HG02623 (cell line): ENCODE measurements at regions not wholly inside any gene's neighbourhood (a gene's known extent, or its start where the extent isn't known, plus 50 kb on each side); places are given as distances from the start of the nearest gene placed in this dataset.
"Not testable (repeated sequence)": the region's sequence is repeated elsewhere in the genome, so short reads cannot be mapped to it uniquely, and the experiment has no call there.

Experiments
- ATAC-seq: cut with Tn5 transposase; IDR thresholded peaks from one replicate; pipeline ENCODE4 v1.9.1; 2021; ENCODE audit warnings: moderate library complexity; ENCODE audit not compliant: unreplicated experiment

DNA sequence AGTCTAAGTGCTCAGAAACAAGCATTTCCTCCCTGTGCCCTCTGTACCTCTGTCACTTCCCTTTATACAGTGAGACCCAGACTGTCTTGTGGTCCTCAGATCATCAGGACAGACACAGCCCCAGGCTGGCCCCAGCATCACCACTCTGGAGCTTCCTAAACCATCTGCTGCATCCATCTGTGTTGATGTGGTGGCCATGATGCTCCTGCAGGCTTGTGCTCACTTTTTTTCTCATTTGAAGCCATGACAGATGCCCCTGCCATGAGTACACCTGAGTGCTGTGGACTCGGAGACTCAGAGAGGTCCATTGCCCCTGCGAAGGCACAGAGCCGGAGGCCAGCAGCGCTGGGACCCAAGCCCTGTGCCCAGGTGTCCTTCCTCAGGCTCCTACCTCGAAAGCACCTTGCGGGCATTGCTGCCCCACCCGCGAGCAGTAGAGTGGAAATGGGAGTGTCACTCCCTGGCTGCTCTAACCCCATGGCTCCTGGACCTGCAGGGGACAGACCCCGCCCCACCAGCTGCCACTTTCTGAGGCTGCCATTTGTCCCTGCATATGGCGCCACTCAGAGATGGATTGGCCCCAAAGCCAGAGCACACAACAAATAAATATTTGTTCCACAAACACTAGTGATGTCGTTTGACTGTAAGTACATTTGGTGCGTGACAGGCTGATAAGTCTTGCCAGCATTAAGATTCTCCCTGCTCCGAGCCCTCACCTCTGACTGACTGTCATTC, 593.5 kb downstream of the TBC1D22A start:
- no peak for ATAC-seq

DNA sequence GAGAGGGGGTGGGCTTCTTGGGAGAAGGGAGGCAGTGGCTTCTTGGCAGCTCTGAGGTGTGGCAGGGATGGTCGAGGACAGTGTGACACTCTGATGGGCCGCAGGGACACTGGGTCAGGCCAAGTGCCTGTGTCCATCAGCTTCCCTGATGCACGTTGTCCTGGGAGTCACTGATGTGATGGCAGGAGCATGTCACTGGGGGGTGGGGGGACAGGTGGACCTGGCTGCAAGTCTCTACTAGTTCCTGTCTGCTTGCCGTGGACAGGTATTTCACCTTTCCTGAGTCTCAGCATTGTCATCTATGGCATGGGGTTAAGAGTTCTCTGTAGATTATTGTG, 592.9 kb downstream of the TBC1D22A start:
- no peak for ATAC-seq

DNA sequence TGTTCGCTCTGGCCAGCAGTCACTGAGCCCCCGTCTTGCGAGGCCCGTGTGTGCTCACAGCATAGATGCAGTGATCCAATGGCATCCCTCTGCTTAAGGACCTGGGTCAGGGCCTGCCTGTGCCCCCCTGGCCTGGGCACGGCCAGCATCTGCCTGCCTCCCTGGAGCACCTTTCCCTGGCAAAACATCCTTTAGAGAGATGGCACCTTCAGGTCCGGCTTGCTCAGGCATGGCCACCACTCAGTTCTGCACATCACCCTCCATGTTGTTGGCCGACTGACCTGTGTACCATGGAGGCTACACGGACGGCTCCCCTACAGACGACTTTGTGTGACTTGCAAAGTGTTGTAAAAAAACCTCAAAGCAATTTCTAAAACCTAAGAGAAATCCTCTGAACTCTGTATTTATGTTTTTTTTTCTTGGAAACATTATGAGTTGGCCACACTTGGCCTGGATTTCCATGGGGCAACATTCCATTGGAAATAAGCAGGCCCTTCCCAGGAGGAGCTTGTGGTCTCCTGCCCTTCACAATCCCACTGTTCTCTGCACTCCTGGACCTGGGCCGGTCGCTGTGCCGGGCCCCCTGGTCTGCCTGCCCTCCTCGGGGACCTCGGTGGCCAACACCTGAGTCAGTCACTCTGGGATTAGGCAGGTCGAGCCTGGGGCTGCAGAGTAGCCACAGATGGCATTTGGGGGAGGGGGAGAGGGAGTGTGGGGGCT, 592.4 kb downstream of the TBC1D22A start:
- ATAC-seq: no peak

DNA sequence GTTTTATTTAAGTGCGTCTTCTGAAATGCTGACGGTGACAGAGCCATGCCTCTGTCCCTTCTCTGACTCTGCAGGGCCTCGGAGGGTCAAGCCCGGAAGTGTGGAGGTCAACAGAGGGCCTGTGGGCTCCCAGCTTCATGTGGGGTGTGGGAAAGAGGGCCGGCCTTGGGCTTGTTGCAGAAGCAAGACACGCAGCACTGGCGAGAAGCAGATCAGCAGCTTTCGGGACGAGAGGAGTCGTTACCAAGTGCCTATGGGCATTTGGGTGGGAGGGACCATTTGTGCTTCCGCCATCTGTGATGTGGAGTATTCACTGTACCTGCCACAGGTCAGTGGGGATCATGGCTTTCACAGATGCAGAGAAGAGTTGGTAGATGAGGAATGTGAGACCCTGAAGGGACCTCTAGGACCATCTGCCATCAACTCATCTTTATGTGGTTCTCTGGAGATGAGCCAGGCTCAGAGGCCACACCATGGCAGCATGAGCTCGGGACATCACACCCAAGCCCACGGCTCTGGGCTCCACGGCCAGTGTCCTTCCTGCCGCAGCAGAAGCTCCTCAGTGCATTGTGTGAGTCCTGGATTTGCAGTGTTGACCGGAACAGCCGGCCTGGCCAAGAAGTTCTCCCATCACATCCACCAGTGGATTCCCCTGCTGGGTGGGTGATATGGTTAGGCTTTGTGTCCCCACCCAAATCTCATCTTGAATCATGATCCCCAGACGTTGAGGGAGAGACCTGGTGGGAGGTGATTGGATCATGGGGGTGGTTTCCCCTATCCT, 590.7 kb downstream of the TBC1D22A start:
- ATAC-seq: no peak

DNA sequence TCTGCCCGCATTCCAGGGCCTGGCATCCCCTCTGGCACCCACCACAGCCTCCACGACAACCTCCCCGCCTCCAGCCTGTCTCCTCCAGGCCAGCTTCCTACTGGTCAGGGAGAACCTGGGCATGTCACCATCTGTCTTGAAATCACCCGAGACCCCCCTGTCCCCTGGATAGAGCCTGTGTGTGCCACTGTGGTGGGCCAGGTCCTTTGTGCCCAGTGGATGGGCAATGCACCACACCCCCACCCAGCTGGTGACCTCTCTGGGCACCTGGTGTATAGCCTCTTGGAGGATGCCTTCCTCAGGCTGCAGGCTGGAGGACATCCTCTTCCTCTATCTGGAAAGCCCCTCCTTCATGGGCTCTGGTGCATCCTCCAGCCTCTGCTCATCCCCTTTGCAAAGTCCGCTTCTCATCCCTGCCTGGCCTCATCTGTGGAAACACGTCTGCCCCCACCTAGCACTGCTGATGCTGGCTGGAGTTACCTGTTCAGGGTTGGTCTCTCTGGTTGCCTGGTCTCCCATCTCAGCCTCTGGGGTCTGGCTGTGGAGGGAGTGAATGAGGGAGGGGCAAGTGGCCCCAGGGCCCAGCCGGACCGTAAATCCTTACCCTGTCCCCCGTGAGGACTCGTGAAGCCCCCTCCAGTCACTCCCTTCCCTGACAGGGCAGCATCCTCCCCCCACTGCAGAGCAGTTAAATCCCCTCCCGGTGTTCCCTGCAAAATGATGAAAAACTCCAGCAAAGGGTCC, 589.6 kb downstream of the TBC1D22A start:
- ATAC-seq: no peak

DNA sequence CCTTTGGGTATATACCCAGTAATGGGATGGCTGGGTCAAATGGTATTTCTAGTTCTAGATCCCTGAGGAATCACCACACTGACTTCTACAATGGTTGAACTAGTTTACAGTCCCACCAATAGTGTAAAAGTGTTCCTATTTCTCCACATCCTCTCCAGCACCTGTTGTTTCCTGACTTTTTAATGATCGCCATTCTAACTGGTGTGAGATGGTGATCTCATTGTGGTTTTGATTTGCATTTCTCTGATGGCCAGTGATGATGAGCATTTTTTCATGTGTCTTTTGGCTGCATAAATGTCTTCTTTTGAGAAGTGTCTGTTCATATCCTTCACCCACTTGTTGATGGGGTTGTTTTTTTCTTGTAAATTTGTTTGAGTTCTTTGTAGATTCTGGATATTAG, 583.8 kb downstream of the TBC1D22A start:
- not testable (repeated sequence) for ATAC-seq

DNA sequence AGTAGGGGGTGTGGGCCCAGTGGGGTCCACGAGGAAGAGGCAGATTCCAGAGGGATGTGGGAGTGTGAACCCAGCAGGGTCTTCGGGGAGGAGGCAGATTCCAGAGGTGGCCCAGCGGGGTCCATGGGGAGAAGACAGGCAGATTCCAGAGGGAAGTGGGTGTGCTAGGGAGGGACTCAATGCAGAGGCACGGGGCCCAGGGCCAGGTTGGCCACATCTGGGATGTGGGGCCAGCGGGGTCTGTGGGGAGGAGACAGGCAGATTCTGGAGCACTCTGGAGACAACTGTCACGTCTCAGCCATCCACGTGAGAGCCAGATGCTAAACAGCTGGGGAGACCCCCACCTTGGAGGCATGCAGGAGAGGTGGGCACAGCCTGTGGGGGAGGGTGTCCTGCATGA, 582.6 kb downstream of the TBC1D22A start:
- no peak for ATAC-seq

DNA sequence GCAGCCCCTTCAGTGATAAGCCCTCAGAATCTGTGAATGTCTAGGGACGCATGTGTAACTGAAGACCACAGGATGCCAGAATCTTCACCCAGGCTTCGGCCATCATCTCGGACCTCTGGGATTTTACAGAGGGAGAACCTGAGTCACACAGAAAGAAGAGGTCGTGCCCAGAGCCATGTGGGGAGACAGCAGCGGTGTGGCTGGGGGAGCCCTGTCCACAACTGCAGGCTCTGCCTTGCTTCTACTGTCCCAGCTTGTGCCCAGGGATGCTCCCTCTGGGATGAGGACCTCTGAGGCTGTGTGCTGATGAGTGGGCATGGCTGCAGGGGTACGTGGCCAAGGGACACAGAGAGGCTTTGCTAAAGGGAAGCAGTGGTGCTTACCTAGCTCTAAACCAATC, 582.0 kb downstream of the TBC1D22A start:
- no peak for ATAC-seq

DNA sequence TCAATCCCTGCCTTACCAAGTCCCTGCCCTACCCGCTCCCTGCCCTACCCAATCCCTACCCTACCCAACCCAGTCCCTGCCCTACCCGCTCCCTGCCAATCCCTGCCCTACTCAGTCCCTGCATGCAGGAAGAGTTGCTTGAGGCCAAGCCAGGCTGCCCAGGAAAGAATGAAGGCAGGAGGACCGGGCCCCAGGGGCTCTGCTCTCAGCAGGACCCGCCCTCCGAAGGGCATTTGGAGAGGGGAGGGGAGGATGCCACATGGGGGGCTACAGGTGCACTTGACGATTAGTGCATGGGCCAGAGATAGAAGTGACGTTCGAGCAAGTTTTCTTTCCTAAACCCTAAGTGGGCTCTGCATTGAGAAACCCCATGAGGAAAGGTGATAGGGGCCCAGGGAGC, 581.2 kb downstream of the TBC1D22A start:
- no peak for ATAC-seq

DNA sequence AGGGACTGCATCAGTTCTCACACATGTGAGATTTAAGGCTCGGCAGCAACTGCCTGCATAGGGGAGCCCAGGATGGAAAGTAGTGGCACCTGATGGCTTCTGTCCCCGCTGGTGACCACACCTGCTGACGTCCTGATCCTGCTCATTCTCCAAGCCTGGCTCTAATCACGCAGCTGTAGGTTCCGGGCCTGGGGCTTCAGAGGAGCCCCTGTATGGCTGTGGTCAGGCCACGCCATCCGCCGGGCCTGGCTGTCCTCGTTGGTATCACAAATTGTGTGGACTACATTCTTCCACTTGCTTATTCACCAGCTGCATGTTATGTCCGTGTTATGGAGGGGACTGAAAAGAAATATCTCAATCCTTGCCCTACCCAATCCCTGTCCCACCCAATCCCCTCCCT, 580.0 kb downstream of the TBC1D22A start:
- no peak for ATAC-seq

DNA sequence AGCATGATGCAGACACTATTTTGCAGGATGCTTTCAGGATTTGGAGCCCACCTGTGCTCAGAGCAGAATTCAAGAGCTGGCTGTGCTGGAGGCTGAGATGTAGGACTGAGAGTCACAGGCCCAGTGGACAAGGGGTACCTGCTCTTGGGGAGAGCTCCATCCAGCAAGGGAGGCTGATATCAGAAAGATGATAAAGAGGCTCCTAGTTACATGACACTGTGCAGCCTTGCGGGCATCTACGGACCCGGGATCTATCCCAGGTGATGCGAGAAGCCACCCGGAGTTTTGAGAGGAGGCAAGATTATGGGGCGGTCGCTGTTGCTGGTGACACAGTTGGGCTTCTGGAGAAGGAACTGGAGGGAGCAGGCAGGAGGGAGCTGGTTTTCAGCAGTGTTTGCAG, 579.0 kb downstream of the TBC1D22A start:
- no peak for ATAC-seq

DNA sequence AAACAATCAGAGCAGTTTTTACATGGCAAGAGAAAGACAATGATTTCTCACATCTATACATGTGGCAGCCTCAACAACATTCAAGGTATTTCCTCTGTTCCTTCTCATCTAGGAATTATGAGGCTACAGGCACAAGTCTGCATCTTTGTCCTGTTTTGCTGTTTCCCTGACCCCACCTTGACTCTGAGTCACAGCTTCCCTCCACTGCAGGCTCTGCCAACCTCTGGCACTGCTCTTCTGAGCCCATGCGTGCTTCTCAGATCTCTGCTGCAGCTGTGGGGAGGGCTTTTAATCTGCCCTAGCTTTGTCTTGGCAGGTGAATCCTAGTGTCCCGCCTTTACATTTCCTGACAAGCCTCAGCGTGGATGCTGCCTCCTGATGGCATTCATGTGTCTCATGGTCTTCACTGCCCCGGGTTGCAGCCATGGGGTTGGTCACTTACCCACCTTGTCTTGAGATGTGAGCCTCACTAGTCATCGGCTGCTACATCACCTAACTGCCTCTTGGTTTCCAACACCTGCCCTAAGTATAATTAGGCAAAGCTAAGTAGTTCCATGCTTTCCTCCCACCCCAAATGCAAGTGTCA, 578.5 kb downstream of the TBC1D22A start:
- ATAC-seq: no peak

DNA sequence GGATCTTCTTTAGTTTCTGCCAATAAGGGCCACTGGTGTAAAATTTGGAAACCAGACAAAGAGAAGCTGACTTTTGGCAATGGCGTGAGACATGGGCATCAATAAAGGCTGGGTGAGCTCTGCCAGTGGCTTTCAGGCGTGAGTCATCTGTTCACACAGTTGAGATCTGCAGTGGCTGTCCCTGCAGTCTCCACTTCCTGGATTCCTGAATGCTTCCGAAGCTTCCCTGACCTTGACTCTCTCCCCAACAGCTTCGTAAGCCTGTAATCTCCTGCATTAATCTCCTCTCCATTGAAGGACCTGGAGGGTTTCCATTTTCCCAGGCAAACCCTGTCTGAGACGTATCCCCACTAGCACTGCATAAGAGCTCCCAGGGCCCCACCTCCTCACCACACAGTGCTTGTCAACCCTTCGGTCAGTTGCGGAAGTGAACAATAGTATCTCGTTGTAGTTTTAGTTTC, 574.7 kb downstream of the TBC1D22A start:
- no peak for ATAC-seq

DNA sequence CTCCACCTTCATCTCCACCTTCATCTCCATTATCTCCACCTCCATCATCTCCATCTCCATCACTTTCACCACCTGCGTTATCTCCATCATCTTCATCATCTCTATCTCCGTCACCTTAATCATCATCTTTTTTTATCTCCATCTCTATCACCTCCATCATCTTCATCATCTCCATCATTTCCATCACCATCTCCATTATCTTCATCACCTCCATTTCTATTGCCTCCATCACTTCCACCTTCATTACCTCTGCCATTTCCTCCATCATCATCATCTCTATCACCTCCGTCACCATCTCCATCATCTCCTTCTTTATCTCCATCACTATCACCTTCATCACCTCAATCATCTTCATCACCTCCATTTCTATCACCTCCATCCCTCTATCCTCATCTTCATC, 573.5 kb downstream of the TBC1D22A start:
- no peak for ATAC-seq

DNA sequence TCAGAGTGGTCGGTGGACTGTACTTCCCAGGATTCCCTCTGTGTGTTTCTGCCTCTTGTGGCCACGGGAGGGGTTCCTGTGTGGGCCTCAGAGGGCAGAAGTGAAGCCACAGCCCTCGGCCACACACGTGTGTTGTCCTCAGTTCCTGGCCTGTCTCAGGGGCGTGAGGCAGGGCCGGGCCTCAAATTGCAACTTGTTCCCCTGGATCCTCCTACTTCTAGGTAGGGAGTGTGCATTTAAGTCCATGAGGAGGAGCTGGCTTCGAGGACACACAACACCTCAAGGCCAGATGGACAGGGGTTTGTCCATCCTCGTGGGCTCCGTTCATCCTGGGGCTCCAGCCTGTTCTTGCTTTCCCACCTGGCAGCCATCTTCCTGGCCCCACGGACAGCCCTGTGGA, 573.0 kb downstream of the TBC1D22A start:
- no peak for ATAC-seq

DNA sequence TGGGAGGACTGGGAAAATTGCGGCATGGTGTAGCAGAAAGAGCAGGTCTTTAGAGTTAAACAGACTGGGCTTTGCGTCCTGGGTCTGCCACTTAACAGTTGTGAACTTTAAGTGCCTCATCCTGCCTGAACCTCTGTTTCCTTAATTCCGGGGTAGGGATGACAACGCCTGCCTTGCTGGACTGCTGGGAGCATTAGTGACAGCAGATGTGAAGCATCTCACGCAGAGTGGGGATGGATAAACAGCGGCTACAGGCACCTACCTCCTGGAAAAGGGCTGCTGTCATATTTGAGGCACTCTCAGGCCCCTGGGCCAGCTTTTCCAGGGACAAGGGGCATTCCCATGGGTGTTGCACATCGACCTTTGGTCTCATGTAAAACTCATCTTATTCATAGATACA, 572.2 kb downstream of the TBC1D22A start:
- ATAC-seq: no peak

DNA sequence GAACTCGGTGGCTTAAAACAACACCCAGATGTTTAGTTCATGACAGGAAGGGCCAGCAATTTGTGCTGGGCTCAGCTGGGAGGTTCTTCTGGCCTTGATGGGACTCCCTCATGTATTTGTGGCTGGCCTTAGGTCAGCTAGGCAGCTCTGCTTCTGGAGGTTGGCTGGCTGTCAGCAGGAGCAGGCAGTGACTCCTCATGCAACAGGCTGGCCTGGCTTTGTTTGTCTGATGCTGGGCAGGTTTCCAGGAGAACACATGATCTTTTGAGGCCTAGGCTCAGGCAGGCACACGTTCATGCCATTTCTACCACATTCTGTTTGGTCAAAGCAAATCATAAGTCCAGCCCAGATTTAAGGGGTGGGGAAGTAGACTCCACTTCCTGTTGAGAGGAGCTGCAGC, 571.2 kb downstream of the TBC1D22A start:
- ATAC-seq: no peak

DNA sequence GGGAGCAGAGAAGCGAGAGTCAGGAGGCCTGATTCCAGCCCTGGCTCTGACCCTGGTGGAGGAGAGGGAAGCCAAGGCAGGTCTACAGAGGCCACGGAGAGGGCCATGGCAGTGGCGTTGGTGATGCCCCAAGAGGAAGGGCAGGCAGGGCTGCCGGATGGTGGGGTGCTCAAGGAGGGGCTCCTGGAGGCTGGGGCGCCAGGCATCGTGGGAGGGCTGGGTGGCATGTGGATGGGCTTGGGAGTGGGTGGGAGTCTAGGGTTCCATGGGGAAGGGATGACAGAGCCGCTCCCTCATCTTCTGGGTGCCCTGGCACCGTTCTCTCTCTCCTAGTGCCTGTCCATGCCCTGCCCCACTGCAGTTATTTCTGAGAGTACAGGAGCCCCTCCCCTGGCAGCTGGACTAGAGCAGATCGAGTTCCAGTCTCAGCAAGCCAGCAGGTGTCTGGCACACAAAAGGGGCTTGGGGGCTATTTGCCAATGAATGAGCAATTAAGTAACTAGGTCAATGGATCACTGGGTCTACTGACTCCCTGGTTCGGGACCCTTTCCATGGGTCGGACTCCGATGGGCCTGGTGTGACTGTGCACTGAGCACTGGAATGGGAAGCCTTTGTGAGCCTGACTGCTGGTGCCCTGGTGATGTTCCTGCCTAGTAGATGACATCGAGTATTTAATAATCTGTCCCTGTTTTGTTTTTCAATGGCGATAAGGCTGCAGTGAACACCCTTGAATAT, 570.0 kb downstream of the TBC1D22A start:
- no peak for ATAC-seq

DNA sequence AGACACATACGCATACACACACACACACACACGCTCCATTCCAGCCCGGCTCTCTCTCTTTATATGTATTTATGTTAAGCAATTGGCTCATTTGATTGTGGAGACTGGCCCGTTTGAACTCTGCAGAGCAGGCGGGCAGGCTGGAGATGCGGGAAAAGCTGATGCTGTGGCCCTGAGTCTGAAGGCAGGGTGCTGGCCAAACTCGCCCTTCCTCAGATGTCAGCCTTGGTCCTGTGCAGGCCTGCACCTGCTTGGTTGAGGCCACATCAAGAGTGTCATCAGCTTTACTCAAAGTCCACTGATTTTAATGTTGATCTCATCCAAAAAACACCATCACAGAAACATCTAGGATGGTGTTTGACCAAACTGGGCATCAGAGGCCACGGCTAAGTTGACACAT, 569.3 kb downstream of the TBC1D22A start:
- ATAC-seq: no peak
